Erythroblast (primary cell): ENCODE measurements at regions not wholly inside any gene's neighbourhood (a gene's known extent, or its start where the extent isn't known, plus 50 kb on each side); places are given as distances from the start of the nearest gene placed in this dataset.

Experiments
- GATA1 ChIP-seq: IDR thresholded peaks from 2 replicates; pipeline ENCODE4 v1.6.1; 2011; ENCODE audit warnings: low read depth, mild to moderate bottlenecking, control low read depth, low read length, moderate library complexity
- POLR2A ChIP-seq: IDR thresholded peaks from 2 replicates; pipeline ENCODE4 v1.6.1; 2011; ENCODE audit warnings: mild to moderate bottlenecking, low read length

DNA sequence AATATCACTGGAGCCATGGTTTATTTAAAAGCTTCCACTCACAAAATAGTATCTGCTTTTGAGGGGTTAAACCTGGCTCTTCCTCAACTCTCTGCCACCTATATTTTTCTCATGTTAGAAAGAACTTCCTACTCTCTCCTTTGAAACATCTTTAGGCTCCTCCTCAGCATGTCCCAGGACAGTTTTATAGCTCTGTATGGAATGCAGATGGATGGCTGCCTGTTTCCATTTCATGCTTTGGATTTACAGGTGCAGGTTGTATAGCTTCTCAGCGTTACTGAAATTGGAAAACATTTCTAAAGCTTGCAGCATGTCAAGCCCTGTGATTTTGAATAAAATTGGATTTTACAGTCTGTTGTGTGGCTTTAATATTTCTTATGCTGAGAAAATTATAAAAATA lies 314.0 kb downstream of the NDFIP2 start:
- TF ChIP-seq POLR2A (no peak), GATA1 (no peak)
